Neural progenitor cell (in vitro differentiated cells): ENCODE measurements at regions not wholly inside any gene's neighbourhood (a gene's known extent, or its start where the extent isn't known, plus 50 kb on each side); places are given as distances from the start of the nearest gene placed in this dataset.

Experiments used
- DNase-seq: peaks from one replicate; pipeline ENCODE4 v3.0.0-alpha.2; 2016; ENCODE audit warnings: low spot score
- H2AFZ ChIP-seq: fragments of 200-600 bp; sonication (generic); replicated peaks from 2 replicates; pipeline ENCODE4 v1.6.1; 2016; ENCODE audit warnings: antibody characterized with exemption
- H3F3A ChIP-seq: fragments of 200-600 bp; sonication (generic); 2 replicates; pipeline ENCODE4 v1.6.1; 2016; ENCODE audit warnings: antibody characterized with exemption, low read depth
- H3K27ac ChIP-seq: fragments of 200-600 bp; sonication (generic); 2 replicates; pipeline ENCODE4 v1.5.1; 2016; ENCODE audit warnings: mild to moderate bottlenecking
- H3K27me3 ChIP-seq: fragments of 200-600 bp; sonication (generic); 2 replicates; pipeline ENCODE4 v1.6.1; 2016; ENCODE audit warnings: mild to moderate bottlenecking, moderate library complexity
- H3K36me3 ChIP-seq: fragments of 200-600 bp; sonication (generic); 2 replicates; pipeline ENCODE4 v1.5.1; 2016
- H3K4me1 ChIP-seq: fragments of 200-600 bp; sonication (generic); 2 replicates; pipeline ENCODE4 v1.6.1; 2016; ENCODE audit warnings: mixed run types
- H3K4me2 ChIP-seq: fragments of 200-600 bp; sonication (generic); 2 replicates; pipeline ENCODE4 v1.6.1; 2016
- H3K4me3 ChIP-seq: fragments of 200-600 bp; sonication (generic); 2 replicates; pipeline ENCODE4 v1.5.1; 2016
- H3K79me2 ChIP-seq: fragments of 200-600 bp; sonication (generic); 2 replicates; pipeline ENCODE4 v1.6.1; 2016; ENCODE audit warnings: low read depth
- H3K9ac ChIP-seq: fragments of 200-600 bp; sonication (generic); 2 replicates; pipeline ENCODE4 v1.6.1; 2016
- H3K9me3 ChIP-seq: fragments of 200-600 bp; sonication (generic); 2 replicates; pipeline ENCODE4 v1.5.1; 2016; ENCODE audit warnings: low read depth
- H4K20me1 ChIP-seq: fragments of 200-600 bp; sonication (generic); 2 replicates; pipeline ENCODE4 v1.6.1; 2016; ENCODE audit warnings: low read depth
- H3K27ac Mint-ChIP-seq: 3 replicates; pipeline ENCODE4 v1.8.0; 2021; ENCODE audit warnings: mixed read lengths
- H3K27me3 Mint-ChIP-seq: 2 replicates; pipeline ENCODE4 v1.8.0; 2022; ENCODE audit warnings: low read depth, mild to moderate bottlenecking, inconsistent platforms, moderate library complexity, mixed read lengths; ENCODE audit not compliant: insufficient read depth
- H3K36me3 Mint-ChIP-seq: 3 replicates; pipeline ENCODE4 v1.8.0; 2021; ENCODE audit warnings: mixed read lengths
- H3K4me1 Mint-ChIP-seq: 3 replicates; pipeline ENCODE4 v1.8.0; 2021; ENCODE audit warnings: mixed read lengths
- H3K4me3 Mint-ChIP-seq: 3 replicates; pipeline ENCODE4 v1.8.0; 2021; ENCODE audit warnings: mild to moderate bottlenecking, moderate library complexity, mixed read lengths
- H3K9me3 Mint-ChIP-seq: 3 replicates; pipeline ENCODE4 v1.8.0; 2020; ENCODE audit warnings: mixed read lengths
- CTCF ChIP-seq: fragments of 200-600 bp; sonication (generic); IDR thresholded peaks from 2 replicates; pipeline ENCODE4 v1.5.1; 2017; ENCODE audit warnings: antibody characterized with exemption, mild to moderate bottlenecking
- EZH2 ChIP-seq: fragments of 200-600 bp; sonication (generic); IDR thresholded peaks from 2 replicates; pipeline ENCODE4 v1.6.1; 2017; ENCODE audit warnings: antibody characterized with exemption, mild to moderate bottlenecking, moderate library complexity
- EZH2phosphoT487 ChIP-seq: fragments of 200-600 bp; sonication (generic); IDR thresholded peaks from 2 replicates; pipeline ENCODE4 v1.6.1; 2017; ENCODE audit warnings: antibody characterized with exemption

DNA sequence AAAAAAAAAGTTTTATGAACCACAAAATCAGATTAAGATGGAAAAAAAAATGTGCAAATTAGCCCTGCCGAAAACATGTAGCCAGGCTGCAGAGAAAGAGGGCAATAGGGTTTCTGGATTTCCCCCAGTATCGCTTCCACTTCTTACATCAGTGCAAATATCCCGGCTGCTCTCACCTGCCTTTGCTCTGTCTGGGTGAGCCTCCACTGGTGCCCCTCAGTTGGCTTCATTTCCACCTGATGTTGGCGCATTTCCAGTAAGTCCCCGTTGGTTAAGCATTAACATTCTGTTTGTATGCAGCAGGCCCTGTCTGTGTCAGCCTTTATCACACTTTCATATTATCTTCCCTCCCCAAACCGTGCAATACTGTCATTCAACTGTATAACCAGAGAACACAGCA lies 215.1 kb downstream of the CBLN4 start:
- no peaks in the 10 kb centered on the region for H3K79me2 ChIP-seq
- Mint-ChIP-seq H3K4me1 (no peaks in the 10 kb centered on the region), H3K4me3 (no peak overlapping the region), H3K27ac (no peak overlapping the region), H3K27me3 (no peaks in the 10 kb centered on the region), H3K9me3 (no peaks in the 10 kb centered on the region), H3K36me3 (no peaks in the 10 kb centered on the region)
- H3K4me1 ChIP-seq = no peaks in the 10 kb centered on the region
- no peaks in the 10 kb centered on the region for H4K20me1 ChIP-seq
- no peak overlapping the region for H3K4me3 ChIP-seq
- no peak overlapping the region for H3K27ac ChIP-seq
- no peaks in the 10 kb centered on the region for H3F3A ChIP-seq
- no peaks in the 10 kb centered on the region for H3K36me3 ChIP-seq
- no peak overlapping the region for H2AFZ ChIP-seq
- TF ChIP-seq EZH2phosphoT487 = no peak
- TF ChIP-seq CTCF = no peak
- peaks cover 7% of the 10 kb centered on the region for H3K9me3 ChIP-seq
- H3K9ac ChIP-seq = no peak overlapping the region
- no peak for DNase-seq
- H3K4me2 ChIP-seq = no peak overlapping the region
- H3K27me3 ChIP-seq = no peaks in the 10 kb centered on the region

- Histone ChIP-seq H3K79me2 (no peaks in the 10 kb centered on the region), H3K27me3 (no peaks in the 10 kb centered on the region), H3K9me3 (peaks cover 4% of the 10 kb centered on the region), H3K36me3 (no peaks in the 10 kb centered on the region), H3K27ac (no peak overlapping the region), H4K20me1 (no peaks in the 10 kb centered on the region), H3F3A (no peaks in the 10 kb centered on the region), H3K9ac (no peak overlapping the region), H3K4me3 (no peak overlapping the region), H3K4me2 (no peak overlapping the region), H2AFZ (no peak overlapping the region), H3K4me1 (no peaks in the 10 kb centered on the region)
- Mint-ChIP-seq H3K9me3 (no peaks in the 10 kb centered on the region), H3K4me3 (no peak overlapping the region), H3K4me1 (peaks cover 5% of the 10 kb centered on the region), H3K36me3 (no peaks in the 10 kb centered on the region), H3K27me3 (no peaks in the 10 kb centered on the region), H3K27ac (no peak overlapping the region)
- DNase-seq = no peak
- TF ChIP-seq CTCF = no peak
- no peak for TF ChIP-seq EZH2phosphoT487
- no peak for TF ChIP-seq EZH2
Observed at GRCh38 chr20:55784036-55784435, 221.3 kb downstream of the CBLN4 start.

DNA sequence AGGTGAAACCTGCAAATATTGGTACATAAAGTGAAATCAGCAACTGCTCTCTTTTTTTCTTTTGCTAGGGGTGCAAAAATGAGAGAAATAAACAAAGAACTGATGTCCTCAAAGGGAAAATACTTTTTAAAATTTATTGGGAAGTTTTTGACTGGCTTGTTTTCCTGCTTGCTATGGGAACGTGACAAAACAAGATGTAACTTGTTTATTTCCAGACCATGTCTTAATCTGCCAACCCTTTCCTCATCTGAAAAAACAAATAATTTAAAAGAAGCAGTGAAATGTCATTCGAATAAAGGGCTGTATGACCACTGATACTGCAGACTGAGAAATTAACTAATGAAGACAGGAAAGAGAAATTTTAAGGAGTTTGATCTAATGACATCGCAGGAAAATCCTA lies 221.9 kb downstream of the CBLN4 start:
- H3K27ac Mint-ChIP-seq = no peak overlapping the region
- Histone ChIP-seq H3K9ac (no peak overlapping the region), H3K36me3 (no peaks in the 10 kb centered on the region), H3K9me3 (peaks cover 4% of the 10 kb centered on the region), H3K4me3 (no peak overlapping the region), H3K27ac (no peak overlapping the region), H3K27me3 (no peaks in the 10 kb centered on the region), H3K79me2 (no peaks in the 10 kb centered on the region), H4K20me1 (no peaks in the 10 kb centered on the region), H3K4me2 (no peak overlapping the region), H2AFZ (no peak overlapping the region), H3F3A (no peaks in the 10 kb centered on the region), H3K4me1 (no peaks in the 10 kb centered on the region)
- no peaks in the 10 kb centered on the region for H3K9me3 Mint-ChIP-seq
- no peak for DNase-seq
- no peak for TF ChIP-seq CTCF
- no peak for TF ChIP-seq EZH2phosphoT487
- TF ChIP-seq EZH2 = no peak
- no peaks in the 10 kb centered on the region for H3K27me3 Mint-ChIP-seq
- H3K4me3 Mint-ChIP-seq = no peak overlapping the region
- H3K36me3 Mint-ChIP-seq = no peaks in the 10 kb centered on the region
- H3K4me1 Mint-ChIP-seq = peaks cover 5% of the 10 kb centered on the region

GRCh38 chr20:55782912-55783253 lies 222.4 kb downstream of the CBLN4 start:
- Mint-ChIP-seq H3K36me3 (no peaks in the 10 kb centered on the region), H3K4me1 (peaks cover 5% of the 10 kb centered on the region), H3K27ac (no peak overlapping the region), H3K4me3 (no peak overlapping the region), H3K27me3 (no peaks in the 10 kb centered on the region), H3K9me3 (no peaks in the 10 kb centered on the region)
- no peaks in the 10 kb centered on the region for H3K79me2 ChIP-seq
- no peaks in the 10 kb centered on the region for H4K20me1 ChIP-seq
- no peak overlapping the region for H3K9ac ChIP-seq
- no peaks in the 10 kb centered on the region for H3K4me1 ChIP-seq
- no peak overlapping the region for H3K27ac ChIP-seq
- H3K4me2 ChIP-seq = no peak overlapping the region
- TF ChIP-seq CTCF = no peak
- no peak for TF ChIP-seq EZH2phosphoT487
- no peak for TF ChIP-seq EZH2
- H3K27me3 ChIP-seq = no peaks in the 10 kb centered on the region
- no peaks in the 10 kb centered on the region for H3K36me3 ChIP-seq
- no peak for DNase-seq
- no peak overlapping the region for H3K4me3 ChIP-seq
- no peaks in the 10 kb centered on the region for H3F3A ChIP-seq
- H2AFZ ChIP-seq = no peak overlapping the region
- H3K9me3 ChIP-seq = peaks cover 4% of the 10 kb centered on the region
